Inflammatory macrophage (primary cell): ENCODE measurements at regions not wholly inside any gene's neighbourhood (a gene's known extent, or its start where the extent isn't known, plus 50 kb on each side); places are given as distances from the start of the nearest gene placed in this dataset.
A peak's percentile ranks its signal among the peaks of the same experiment; 100 is the strongest.

Experiments used
- DNase-seq, 2 donors: peaks; one replicate each; pipeline ENCODE4 v3.0.0-alpha.2; 2020 to 2022

DNA sequence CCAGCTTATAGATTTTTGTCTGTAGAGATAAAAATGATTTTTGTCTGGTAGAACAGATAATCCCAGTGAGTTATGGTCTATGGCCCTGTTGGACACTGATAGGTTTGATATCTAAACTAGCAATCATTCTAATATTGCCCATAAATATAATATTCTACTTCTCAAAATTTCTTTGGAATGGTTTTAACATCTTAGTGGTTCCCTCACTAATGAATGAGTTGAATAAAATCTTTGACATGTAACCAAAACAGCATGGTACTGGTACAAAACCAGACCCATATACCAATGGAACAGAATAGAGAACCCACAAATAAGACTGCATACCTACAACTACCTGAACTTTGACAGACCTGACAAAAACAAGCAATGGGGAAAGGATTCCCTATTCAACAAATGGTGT is 219.7 kb downstream of the SEC61B start:
- DNase-seq = no peak

DNA sequence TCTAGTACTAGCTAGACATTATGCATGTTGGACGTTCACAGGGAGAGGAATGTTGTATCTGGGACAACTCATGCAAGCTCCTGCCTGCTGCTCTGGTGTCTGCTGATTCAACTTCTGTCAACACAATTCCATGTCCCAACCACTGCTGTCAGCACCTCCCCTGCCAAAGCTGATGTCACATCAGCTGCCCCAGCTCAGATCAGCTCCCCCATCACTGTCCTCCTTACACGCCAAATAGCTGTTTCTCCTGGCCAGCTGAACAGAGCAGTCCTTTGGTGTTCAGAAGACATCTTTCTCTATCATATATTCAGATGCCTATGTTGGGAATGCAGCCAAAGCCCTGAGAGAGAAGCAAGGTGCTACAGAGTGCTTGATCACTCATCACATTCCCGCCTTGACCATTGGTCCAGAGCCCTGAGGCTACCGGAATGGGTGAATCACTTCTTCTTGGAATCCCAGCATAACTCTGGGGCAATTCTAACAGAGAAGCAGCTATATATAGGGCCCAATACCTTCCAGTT is 223.3 kb downstream of the SEC61B start:
- DNase-seq = peak; percentile 74 to 92

DNA sequence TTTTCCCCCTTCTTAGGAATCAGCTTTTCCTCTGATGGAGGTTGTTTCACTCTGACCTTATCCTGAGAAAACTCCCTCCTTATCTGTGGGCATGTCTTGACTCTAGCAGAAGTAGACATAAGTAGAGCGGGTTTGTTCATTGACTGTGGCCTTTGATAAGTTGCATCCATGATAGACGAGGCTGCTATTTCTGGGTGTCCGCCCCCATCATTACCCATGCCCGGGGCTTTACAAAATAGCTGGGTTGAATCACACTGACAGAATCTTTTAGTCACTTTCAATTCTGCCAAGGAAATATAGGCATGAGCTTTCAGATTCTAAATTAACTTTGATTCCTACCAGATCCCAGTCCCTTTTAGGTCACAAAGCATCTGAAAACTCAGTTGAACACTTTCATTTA is 223.8 kb downstream of the SEC61B start:
- DNase-seq = peak; percentile 63 to 78

DNA sequence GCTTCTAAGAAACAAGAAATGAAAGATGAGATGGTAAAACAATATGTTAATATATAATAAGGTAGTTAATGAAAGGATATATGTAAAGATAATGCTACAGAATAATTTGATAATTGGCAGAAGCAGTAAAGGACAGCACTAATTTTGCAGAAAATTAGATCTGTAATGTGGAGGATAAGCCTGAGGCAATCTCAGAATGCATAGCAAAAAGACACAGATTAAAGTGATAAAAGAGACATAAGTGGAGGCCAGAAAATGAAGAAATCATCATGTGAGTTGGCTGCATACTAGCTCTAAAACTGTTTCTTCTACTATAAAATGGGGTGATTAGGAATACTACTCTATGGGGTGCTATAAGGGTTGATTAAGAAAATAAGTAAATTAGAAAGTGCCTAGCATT is 225.9 kb downstream of the SEC61B start:
- no peak for DNase-seq

DNA sequence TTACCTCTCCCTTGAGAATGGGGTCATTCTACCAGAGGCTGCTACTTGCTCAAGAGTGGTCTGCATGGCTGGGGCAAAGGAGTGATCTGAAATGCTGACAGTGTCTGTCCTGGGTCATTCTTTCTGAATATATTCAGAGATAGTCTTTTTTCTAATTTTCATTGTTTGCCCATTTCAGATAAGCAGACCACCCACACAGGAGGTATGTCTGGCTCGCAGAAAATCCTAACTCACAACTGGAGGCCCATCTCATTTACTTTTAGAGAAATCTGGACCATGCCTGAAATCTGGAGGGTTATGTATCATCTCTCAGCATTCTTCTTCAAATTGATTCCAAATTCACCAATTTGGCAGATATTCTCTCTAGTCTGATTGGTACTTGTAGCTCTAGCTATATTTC is 227.6 kb downstream of the SEC61B start:
- no peak for DNase-seq

DNA sequence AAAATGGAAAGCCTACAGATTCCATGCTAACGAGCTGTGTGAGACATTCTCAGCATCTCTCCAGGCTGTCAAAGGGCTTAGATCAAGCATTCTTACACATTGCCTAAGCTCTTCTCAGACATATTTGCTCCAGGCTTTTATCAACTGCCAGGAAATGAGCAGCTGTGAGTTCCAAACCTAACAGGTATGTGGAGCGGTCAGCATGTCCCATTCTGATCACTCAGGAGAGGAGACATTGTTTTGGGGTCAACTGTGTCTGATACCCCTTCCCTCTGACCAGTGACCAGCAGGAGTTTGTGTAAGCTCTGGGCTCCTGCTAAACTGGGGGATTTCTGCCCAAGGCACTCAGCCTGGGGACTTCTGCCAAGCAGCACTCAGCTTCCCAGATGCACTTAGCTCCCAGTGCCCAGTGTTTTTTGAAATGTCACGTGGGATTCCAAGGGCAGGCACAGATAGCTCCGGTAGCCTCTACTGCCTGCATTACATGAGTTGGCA is 229.1 kb downstream of the SEC61B start:
- DNase-seq = no peak

DNA sequence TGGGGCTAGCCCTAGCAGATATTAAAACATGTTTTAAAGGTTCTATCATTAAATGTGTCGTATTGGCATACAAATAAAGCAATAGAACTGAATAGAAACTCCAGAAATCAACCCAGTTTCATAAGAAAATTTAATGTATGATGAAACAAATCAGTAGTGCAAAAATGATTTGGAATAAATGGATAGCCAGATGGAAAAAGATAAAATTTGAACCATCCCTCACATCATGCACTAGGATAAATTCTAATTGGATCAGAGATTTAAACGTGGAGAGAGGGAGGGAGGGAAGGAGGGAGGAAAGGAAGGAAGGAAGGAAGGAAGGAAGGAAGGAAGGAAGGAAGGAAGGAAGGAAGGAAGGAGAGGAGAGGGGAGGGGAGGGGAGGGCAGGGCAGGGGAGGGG is 235.3 kb downstream of the SEC61B start:
- DNase-seq = no peak

DNA sequence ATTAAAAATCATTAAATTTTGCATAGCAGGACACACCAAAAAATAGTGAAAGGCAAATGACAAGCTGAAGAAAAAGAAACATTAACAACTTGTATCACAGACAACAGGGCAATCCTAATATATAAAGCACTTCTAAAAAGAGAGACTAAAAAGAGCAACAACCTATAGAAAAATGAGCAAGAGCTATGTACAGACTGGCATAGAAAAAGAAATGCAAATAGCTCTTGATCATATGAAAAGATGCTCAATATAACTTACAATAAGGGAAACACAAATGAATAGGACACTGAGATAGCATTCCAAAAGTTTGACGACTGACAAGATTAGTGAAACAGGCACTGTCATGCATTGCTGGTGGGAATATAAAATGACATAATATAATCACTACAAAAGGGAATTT is 235.9 kb downstream of the SEC61B start:
- DNase-seq = no peak

DNA sequence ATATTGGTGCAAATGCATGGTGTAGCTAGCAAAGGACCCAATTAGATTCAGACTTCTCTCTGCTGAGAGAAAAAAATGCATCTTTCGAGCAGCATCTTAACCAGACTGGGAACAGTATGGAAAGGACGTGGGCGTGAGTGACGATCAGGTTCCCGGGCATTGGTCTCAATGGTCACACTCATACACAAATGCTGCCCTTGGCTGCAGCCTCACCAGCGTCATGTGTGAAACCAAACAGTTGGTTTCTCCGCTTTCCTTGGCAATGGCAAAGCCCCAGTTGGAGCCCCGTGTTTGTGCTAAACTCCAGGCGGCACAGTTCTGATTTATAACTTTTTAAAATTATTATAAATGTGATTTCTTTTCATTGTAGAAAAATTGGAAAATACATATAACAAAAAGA is 237.8 kb downstream of the SEC61B start:
- no peak for DNase-seq

DNA sequence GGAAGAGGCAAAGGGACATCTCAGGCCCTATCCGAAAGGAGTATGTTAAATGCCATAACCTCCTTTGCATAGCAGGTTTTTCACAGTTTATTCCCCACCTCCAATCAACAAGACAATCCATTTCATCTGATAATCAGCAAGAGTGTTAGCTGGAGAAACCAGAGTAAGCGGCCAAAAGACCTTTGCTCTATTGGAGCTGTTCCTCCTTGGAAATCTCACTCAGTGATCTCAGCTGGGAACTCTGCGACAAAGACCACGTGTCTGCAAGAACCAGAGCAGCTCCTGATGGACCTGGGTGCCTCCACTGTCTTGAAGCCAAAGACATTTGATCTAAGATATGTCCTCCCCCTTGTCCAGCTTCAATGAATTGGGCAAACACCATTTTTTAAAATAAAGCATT is 241.0 kb downstream of the SEC61B start:
- DNase-seq = no peak

DNA sequence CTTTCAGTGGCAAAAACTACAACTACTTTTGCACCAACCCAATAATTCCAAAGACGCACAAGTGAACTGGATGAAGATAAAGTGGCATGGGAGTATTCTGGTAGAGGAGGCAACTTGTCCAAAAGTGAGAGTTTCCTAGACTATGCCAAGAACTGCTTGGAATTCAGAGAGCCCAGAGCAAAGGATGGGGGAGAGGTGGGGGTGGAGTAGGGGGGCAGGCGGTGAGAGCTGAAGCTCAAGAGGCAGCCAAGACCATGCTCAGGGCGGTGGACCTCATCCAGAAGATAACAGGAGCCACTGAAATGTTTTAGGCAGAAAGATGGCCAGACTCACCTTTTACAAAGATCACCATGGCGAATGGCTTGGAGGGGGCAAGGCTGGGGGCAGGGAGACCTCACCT is 242.5 kb downstream of the SEC61B start:
- no peak for DNase-seq

DNA sequence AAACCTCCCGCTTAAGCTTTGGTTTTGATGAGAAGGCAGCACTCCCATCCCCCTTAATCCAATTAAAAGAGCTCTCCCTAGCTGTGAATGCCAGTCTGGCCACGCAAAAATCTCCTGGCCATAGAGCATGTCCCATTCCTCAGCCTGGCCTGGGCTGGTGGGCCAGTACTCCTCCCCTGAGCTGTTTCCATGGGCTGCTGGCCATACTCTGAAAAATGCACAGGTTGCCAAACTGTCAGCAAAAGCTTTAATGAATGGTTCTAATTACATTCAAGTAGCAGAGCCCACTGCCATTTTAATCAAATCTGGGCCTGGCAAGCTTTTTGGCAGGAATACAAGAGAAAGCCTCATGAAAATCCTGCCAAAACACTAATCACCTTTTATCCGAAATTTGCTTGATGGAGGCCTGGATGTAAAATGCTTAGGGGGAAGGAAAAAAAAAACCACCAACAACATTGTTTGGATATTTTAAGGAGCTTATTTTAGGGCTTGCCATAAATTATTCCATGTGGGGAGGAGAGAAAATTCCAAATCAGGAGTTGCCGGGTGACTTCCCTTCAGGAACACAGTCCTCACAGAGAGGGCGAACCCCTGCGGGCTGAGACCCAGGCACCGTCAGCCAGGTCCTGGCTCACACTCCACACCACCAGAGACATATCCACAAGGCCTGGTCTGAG is 243.3 kb downstream of the SEC61B start:
- DNase-seq = no peak

DNA sequence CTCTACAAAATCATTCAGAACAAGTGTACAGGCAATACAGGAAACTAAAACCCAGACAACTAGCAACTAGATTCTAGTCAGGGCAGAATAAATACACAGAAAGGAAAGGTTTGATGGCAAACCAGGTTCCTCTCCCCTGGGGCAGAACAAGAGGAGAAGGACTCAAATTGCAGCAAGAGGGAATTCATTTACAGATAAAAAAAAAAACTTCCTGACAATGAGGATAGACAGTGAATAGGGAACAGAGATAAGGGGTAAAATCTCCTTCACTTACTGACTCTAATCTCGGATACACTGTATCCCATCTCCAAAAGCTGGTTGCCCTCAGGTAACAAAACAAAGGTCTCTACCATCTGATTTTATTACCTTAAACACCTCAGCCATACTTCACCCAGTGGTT is 244.0 kb downstream of the SEC61B start:
- DNase-seq = no peak

DNA sequence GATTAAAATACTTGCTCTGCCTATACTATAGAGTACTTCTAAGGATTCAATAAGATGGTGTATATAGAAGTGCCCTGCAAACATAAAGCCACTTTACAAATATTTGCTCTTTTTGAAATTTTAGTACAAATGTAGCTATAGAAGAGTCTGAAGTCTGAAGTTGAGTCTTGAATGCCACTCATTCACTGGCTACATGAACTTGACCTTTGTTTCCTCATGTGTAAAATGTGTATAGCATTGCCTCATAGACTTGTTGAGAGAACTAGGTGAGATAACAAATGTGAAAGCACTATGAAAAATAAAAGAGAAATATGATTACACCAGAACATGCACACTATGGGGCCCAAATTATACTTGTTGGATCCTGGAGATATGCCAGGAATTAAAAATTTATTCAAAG is 244.7 kb downstream of the SEC61B start:
- no peak for DNase-seq

DNA sequence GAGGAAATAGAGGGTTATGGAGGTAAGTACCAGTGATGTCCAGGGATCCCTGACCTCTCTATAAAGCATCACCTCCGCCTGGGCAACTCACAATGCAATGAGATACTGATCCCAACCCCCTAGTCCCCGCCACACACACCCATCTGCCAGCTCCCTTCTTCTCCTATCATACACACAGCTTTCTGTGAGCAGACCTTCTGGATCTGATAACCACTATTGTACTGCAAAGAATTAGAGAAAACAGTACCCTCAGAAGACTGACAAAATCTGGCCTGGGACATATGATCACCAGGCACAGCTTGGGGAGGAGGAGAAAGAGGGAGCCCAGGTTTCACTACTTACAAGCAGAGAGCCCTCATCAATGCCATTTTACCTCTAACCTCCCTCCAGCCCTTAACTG is 249.0 kb downstream of the SEC61B start:
- no peak for DNase-seq

DNA sequence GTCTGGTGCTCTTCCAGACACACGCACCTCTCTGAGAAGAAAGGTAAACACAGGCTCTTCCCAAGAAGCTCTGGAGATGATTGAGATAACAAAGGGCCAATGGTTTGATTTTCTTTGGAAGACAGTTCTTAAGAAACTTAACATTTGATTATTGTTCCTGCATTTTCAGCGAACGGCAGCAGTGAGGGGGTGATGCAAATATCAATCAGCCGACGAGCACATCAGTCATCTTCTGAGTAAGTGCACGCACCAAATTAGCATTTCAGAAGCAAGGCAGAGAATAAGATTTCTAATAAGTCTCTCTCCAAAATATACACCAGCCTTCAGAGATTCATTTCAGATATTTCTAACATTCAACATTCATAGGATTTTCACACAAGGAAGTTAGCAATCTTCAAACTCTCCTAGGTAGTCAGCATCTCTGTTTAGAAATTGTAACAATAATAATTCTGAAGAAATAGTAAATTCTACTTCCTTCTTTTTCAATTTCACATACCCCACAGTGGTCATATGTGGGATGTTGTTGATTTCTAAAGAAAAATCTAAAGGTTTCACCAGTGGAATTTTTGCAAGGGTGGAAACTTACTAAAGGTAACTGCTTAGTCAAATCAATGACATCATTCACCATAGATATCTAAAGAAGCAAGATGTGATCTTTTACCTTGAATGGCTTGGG is 250.3 kb downstream of the SEC61B start:
- DNase-seq = peak; percentile 65 to 82

DNA sequence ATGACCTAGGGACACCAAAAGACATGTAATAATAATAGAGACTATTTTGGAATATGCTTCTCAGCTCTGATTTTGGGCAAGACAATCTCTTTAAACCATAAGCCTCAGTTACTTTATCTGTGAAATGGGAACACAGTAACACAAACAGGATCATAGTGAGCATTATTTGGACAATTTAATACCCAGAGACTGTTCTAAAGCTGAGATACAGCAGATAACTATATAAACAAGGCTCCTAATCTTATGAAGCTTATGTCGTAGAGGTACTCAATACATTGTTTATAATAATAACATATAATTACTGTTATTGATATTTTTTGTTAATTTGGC is 250.8 kb downstream of the SEC61B start:
- no peak for DNase-seq

DNA sequence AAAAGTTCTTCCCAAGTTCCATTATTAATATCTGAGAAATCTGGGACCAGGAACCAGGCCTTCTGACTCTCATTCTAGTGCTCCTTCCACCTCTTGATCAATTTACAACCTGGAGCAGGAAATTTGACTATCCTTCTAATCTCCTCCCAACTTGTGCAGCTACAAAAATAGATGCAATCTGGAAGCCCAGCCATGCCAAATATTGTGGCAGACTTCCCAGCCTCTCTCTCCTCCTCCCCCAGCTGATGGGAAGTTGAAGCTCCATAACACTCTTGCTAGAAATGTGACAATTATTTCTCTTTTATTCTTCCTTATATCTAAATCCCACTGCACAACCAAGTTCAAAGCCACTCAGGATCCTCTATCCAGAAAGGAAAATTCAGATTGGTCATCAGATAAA is 252.1 kb downstream of the SEC61B start:
- DNase-seq = no peak

DNA sequence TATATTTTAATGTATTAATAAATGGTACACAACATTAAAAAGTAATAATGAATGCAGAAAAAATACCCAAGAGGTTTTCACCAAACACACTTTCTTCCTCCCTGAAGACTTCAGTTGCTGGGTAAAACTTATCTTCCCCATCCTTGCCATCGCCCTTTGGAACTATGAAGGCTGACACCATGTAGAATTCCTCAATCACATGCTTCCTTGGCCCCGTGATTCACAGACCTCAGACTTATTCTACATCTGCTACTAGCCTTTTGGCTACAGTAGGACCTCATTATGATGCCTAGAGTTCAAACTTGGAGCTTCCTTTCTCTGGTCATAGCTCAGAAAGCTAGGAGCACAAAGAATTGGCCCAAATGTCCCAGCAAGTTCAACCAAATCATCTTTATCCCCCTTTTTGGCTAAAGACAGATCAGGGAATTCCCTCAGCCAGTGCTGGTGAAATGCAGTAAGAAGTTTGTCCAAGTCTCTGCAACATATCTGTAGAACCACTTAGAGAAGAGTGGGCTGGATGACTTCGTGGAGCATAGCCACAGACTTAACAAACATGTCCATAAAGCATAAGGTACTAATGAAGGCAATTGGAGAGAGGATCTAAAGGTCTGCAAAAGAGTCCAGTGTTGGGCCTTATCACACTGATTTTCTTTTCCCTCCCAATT is 253.5 kb downstream of the SEC61B start:
- DNase-seq = peak; percentile 10 to 42

DNA sequence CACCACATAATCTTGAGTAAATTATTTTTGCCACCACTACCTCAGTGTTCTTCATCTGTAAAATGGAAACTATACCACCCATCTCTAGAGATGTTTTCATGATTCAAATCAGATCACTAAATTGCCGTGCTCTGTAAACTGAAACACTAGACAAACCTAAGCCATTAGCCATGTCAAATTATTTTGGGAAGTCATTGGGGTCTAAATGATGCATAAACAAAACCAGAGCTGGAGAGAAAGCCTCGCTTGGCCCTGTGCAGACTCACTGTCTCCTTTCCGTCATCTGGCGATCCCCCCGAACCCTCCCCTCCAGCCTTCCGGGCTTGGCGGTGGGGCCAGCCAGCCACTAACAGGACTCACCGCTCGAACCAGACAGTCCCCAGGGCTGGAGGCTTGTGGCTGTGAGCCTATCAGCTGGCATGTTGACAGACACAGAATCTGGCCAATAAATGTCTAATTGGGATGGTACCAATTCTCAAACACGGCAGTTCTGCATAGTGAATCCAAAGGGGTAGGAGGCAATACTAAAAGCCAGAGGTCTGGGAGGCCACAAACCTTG is 256.5 kb downstream of the SEC61B start:
- no peak for DNase-seq

DNA sequence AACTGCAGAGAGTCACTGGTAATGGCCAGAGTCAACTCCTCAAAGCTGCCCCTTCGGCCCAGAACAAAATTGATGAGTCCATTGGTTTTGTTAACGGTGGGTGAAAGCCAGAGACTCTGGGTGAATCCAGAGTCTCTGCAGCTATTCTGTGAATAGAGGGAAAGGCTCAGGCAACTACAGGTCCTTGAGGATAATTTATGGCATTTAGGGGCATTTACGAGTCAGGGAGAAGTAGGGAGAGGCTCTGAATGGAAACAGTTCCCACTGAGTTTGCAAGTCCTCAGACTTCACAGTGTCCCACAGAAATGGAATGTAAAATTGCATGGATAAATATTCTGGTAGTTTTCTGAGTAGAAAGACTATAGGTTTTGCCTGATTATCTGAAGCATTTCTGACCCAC is 257.8 kb downstream of the SEC61B start:
- no peak for DNase-seq

DNA sequence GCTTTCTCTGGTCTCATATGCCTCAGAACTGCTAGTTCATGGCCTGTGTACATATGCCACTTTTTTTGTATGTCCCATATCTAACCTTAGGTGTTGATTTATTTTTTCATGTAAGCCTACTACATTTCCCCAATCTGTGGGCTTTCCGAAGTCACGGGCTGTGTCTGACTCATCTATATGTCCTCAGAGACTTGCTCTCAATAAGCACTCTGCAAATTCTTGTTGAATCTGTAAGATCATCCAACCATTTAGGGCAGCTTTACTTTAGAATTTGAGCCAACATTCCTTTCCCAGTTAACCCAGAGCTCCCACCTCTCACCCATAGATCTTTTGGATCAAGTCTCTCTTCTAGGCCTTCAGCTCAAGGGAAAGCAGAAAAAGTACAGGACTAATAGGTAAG is 263.4 kb downstream of the SEC61B start:
- DNase-seq = peak; percentile 35 to 70

DNA sequence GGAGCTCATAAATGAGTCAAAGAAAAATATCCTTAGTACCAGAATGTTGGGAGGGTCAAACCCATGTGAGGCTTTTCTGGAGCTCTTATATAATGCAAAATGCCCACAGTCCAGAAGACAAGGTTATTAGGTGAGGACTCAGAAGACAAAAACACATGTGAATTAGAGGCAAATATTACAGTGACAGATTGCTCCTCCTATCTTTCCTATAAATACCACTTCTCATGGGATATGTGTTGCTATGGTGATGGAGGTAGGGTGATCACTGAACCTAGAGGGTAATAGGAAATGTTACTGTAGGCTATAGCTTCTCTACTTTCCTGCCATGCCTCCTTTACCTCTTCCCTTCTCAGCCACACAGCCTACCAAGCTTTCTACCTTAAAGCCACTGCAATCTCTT is 264.6 kb downstream of the SEC61B start:
- DNase-seq = no peak
